Cardiac muscle cell (in vitro differentiated cells and primary cell): ENCODE measurements at regions not wholly inside any gene's neighbourhood (a gene's known extent, or its start where the extent isn't known, plus 50 kb on each side); places are given as distances from the start of the nearest gene placed in this dataset.

Source experiments
- DNase-seq, 2 donors: peaks; one replicate each; pipeline versions ENCODE4 v3.0.0 to v3.0.0-alpha.2; 2010 to 2017; ENCODE audit warnings: low read depth in 1 of 2, low spot score in 1 of 2
- H3K27ac ChIP-seq: fragments of 200-600 bp; sonication (generic); 2 replicates; pipeline ENCODE4 v1.5.1; 2016
- H3K27me3 ChIP-seq: fragments of 200-600 bp; sonication (generic); 2 replicates; pipeline ENCODE4 v1.6.0; 2016; ENCODE audit warnings: control low read depth
- H3K36me3 ChIP-seq: fragments of 200-600 bp; sonication (generic); 2 replicates; pipeline ENCODE4 v1.5.1; 2016; ENCODE audit warnings: control low read depth
- H3K4me1 ChIP-seq: fragments of 200-600 bp; sonication (generic); 2 replicates; pipeline ENCODE4 v1.8.1; 2017; ENCODE audit warnings: low read depth, mild to moderate bottlenecking, mixed run types
- H3K4me3 ChIP-seq: fragments of 200-600 bp; sonication (generic); 2 replicates; pipeline ENCODE4 v1.5.1; 2016; ENCODE audit warnings: mild to moderate bottlenecking
- H3K9me3 ChIP-seq: fragments of 200-600 bp; sonication (generic); 2 replicates; pipeline ENCODE4 v1.5.1; 2017; ENCODE audit warnings: low read depth, mild to moderate bottlenecking, control low read depth
- TF ChIP-seq, protein P1 (sequence below): IDR thresholded peaks from 2 replicates; pipeline ENCODE4 v1.5.1; 2012; ENCODE audit warnings: low read depth, mild to moderate bottlenecking, low read length

DNA sequence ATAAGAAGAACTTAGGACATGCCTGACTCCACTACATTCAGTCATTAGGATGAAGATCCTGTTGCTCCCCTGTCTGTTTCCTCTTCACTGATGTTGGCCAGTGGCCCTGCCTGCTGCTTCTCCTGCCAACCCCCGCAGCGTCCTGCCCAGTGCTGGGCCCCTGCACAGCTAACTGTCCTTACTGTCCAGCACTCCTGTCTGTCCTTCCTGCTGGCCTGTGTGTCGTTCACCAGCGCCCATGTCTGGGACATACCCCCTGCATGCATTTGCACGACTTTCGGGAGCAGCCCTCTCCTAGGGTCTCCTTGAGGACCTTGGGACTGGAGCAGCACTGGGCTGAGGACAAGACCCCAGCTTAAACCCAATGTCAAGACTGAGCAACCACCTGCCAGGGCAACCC is 547.6 kb downstream of the BNC2 start:
- Histone ChIP-seq H3K4me1 (no peaks in the 10 kb centered on the region), H3K4me3 (no peak overlapping the region), H3K27me3 (no peaks in the 10 kb centered on the region), H3K9me3 (no peaks in the 10 kb centered on the region), H3K27ac (no peak overlapping the region), H3K36me3 (no peaks in the 10 kb centered on the region)
- TF ChIP-seq, protein P1, sequence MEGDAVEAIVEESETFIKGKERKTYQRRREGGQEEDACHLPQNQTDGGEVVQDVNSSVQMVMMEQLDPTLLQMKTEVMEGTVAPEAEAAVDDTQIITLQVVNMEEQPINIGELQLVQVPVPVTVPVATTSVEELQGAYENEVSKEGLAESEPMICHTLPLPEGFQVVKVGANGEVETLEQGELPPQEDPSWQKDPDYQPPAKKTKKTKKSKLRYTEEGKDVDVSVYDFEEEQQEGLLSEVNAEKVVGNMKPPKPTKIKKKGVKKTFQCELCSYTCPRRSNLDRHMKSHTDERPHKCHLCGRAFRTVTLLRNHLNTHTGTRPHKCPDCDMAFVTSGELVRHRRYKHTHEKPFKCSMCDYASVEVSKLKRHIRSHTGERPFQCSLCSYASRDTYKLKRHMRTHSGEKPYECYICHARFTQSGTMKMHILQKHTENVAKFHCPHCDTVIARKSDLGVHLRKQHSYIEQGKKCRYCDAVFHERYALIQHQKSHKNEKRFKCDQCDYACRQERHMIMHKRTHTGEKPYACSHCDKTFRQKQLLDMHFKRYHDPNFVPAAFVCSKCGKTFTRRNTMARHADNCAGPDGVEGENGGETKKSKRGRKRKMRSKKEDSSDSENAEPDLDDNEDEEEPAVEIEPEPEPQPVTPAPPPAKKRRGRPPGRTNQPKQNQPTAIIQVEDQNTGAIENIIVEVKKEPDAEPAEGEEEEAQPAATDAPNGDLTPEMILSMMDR, result no peak
- DNase-seq, result no peak

DNA sequence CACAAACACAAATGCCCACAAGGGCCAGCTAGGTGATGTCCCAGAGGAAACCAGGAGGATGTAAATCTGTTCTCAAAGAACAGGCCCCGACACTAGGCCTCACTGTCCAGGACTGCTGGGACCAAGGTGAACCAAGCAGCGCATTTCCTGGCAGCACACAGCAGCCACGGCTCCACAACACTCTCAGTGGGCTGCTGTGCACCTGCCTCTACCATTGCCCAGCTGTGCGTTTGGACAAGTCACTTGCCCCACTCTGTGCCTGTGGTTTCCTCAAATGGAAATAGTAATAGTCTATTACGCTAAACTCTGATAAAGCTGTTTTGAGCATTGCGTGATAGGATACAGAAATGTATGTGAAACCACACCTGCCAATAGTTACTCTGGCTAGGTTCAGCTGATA is 544.5 kb downstream of the BNC2 start:
- Histone ChIP-seq H3K27me3 (no peaks in the 10 kb centered on the region), H3K4me1 (no peaks in the 10 kb centered on the region), H3K4me3 (no peak overlapping the region), H3K9me3 (no peaks in the 10 kb centered on the region), H3K36me3 (no peaks in the 10 kb centered on the region), H3K27ac (no peak overlapping the region)
- DNase-seq, result no peak
- TF ChIP-seq, protein P1, result no peak

DNA sequence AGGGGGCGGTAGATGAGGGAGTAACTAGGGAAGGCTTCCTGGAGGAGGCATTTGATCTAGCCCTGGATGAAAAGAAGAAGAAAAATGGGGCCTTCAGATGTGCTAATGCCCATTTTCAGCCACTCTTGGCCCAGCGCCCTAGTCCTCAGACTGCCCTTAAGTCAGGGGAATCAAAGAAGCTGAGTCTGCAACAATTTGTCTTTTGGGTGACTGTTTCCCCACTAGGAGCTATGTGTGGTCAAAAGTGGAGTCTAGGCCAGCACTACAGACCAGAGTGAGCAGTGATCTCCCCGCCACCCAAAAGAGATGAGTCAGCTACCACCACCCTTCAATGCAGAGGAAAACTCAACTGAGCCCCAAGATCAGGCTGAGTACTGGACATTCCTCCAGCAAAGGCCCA is 542.1 kb downstream of the BNC2 start:
- Histone ChIP-seq H3K9me3 (no peaks in the 10 kb centered on the region), H3K36me3 (no peaks in the 10 kb centered on the region), H3K4me3 (no peak overlapping the region), H3K27me3 (no peaks in the 10 kb centered on the region), H3K27ac (no peak overlapping the region), H3K4me1 (no peaks in the 10 kb centered on the region)
- TF ChIP-seq, protein P1, result no peak
- DNase-seq, result no peak

DNA sequence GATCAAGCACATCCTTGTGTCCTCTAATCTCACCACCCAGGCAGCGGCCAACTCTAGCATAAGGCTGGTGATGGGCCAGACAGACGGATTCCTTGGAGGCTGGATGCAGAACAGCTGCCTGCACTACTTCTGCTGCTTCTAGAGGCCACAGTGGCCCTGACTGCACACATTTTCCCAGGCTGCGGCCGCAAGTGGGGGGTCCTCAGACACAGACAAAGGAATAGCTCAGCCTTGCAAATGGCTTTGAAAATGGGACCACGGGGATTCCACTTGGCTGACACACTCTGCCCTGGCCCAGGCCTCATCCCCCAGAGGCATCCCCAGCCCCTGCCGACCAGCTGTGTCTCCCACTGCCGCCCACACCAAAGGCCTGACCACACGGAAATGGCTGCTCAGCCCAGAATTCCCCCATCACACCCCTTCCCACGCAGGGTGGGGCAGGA is 540.8 kb downstream of the BNC2 start:
- no peak overlapping the region for H3K27ac ChIP-seq

DNA sequence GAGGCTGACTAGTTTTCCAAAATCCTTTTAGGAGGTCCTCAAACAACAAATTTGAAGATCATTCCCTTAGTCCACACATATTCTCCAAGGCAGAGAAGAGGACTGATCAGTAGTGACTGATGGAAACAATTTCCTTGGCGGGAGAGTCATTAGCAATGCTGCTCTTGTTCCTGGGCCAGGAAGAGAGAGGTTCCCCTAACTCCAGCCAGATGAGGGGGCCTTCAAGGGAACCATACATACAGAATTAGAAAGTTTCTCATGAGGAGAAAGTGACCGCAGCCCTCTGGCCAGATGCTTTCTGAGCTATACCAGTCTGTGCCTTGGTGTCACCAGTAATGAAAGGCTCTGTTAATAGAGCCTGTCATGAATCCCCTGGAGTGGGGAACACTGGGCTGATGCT is 539.4 kb downstream of the BNC2 start:
- no peaks in the 10 kb centered on the region for H3K9me3 ChIP-seq
- TF ChIP-seq, protein P1, result no peak
- H3K36me3 ChIP-seq, result no peaks in the 10 kb centered on the region
- no peak overlapping the region for H3K27ac ChIP-seq
- H3K27me3 ChIP-seq, result no peaks in the 10 kb centered on the region
- DNase-seq, result no peak
- H3K4me3 ChIP-seq, result no peak overlapping the region
- H3K4me1 ChIP-seq, result no peaks in the 10 kb centered on the region

More for the DNA sequence above, 540.8 kb downstream of the BNC2 start:
- Histone ChIP-seq H3K4me1 (no peaks in the 10 kb centered on the region), H3K9me3 (no peaks in the 10 kb centered on the region), H3K36me3 (no peaks in the 10 kb centered on the region), H3K4me3 (no peak overlapping the region), H3K27me3 (no peaks in the 10 kb centered on the region)
- peak in 1 of 2 donors; percentile 74 for DNase-seq
- TF ChIP-seq, protein P1, result no peak

DNA sequence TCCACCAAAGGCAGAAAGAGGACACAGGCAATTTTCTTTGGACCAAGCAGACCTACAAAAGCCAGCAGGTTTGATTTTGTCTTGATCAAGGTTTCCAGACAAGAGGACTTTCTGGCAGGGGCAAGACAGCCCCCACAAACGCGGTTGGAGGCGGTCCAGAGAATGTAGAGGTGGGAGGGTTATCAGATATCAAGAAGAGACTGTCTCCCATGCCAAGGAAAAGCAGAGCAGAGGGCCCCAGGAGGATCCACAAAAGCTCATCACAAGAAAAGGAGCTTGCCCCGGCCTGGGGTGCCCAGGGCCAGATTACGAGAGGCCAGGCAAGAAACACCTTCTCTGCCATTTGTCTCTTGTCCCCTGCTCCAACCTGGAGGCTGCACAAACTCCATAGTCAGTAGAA is 538.9 kb downstream of the BNC2 start:
- H3K36me3 ChIP-seq, result no peaks in the 10 kb centered on the region
- H3K27me3 ChIP-seq, result no peaks in the 10 kb centered on the region
- no peak overlapping the region for H3K27ac ChIP-seq
- H3K4me3 ChIP-seq, result no peak overlapping the region
- H3K4me1 ChIP-seq, result no peaks in the 10 kb centered on the region
- no peak for DNase-seq
- TF ChIP-seq, protein P1, result no peak
- no peaks in the 10 kb centered on the region for H3K9me3 ChIP-seq
